GM12878 (cell line): ENCODE measurements at regions not wholly inside any gene's neighbourhood (a gene's known extent, or its start where the extent isn't known, plus 50 kb on each side); places are given as distances from the start of the nearest gene placed in this dataset.

Experiments used
- ATAC-seq: fragments of 200-7000 bp; cut with Tn5 transposase; 3 replicates; pipeline ENCODE4 v1.9.1; 2020; ENCODE audit warnings: mild to moderate bottlenecking, moderate library complexity
- BruUV-seq: library from RNA; stranded (reverse); fragments of 400-500 nt; replicated peaks from 2 replicates; lab custom pipeline; 2021; lab: Mats Ljungman, UMichigan
- CTCF ChIA-PET: fragments of 300-600 bp; sonication (Branson Sonifier 250); formaldehyde crosslinking; extraction: SDS; loops from one replicate; lab custom pipeline; 2021; ENCODE audit warnings: inconsistent platforms; lab: Yijun Ruan, JAX
- POLR2A ChIA-PET: fragments of 350-600 bp; formaldehyde crosslinking; extraction: SDS; loops from one replicate; lab custom pipeline; 2021; ENCODE audit warnings: inconsistent platforms; lab: Charles Lee
- RAD21 ChIA-PET: fragments of 300-600 bp; sonication (Branson Sonifier 250); formaldehyde crosslinking; loops from one replicate; lab custom pipeline; 2023; ENCODE audit warnings: antibody characterized with exemption; ENCODE audit not compliant: unreplicated experiment; lab: Charles Lee
- SMC1A ChIA-PET: fragments of 300-600 bp; sonication (Branson Sonifier 250); formaldehyde crosslinking; loops from one replicate; lab custom pipeline; 2023; ENCODE audit not compliant: unreplicated experiment, uncharacterized antibody; lab: Charles Lee
- DNase-seq: peaks from one replicate; pipeline ENCODE4 v3.0.0-alpha.2; 2011; ENCODE audit warnings: low read depth, low spot score
- FAIRE-seq: peaks from 3 replicates; lab custom pipeline; 2011; peaks lifted over from hg19 to GRCh38; lab: Jason Lieb, UNC
- H2AFZ ChIP-seq: 2 replicates; pipeline ENCODE4 v1.6.0; 2011; ENCODE audit warnings: low read depth, low read length, control low read depth; ENCODE audit not compliant: control insufficient read depth
- H3K27ac ChIP-seq: 2 replicates; pipeline ENCODE4 v1.5.1; 2011; ENCODE audit warnings: control low read depth; ENCODE audit not compliant: control insufficient read depth, insufficient read depth
- H3K27me3 ChIP-seq, 2 experiments: replicated peaks in 1 of 2; 2 replicates each; pipeline versions ENCODE4 v1.6.0 to v1.6.1; 2011; ENCODE audit warnings: low read length in 1 of 2; ENCODE audit not compliant: control insufficient read depth in 2 of 2, insufficient read depth in 2 of 2
- H3K36me3 ChIP-seq, 2 experiments: 2 replicates each; pipeline ENCODE4 v1.5.1; 2011; ENCODE audit warnings: low read length in 1 of 2; ENCODE audit not compliant: control insufficient read depth in 2 of 2, insufficient read depth in 2 of 2
- H3K4me1 ChIP-seq: 2 replicates; pipeline ENCODE4 v1.6.1; 2011; ENCODE audit warnings: mild to moderate bottlenecking, low read length, moderate library complexity, mixed read lengths; ENCODE audit not compliant: control insufficient read depth, insufficient read depth
- H3K4me2 ChIP-seq: 2 replicates; pipeline ENCODE4 v1.6.0; 2011; ENCODE audit warnings: control low read depth; ENCODE audit not compliant: control insufficient read depth, insufficient read depth
- H3K4me3 ChIP-seq: fragments of 200-600 bp; sonication (generic); 2 replicates; pipeline ENCODE4 v1.5.1; 2016
- H3K79me2 ChIP-seq: 2 replicates; pipeline ENCODE4 v1.6.0; 2011; ENCODE audit warnings: low read length; ENCODE audit not compliant: control insufficient read depth, insufficient read depth
- H3K9ac ChIP-seq: 2 replicates; pipeline ENCODE4 v1.8.0; 2011; ENCODE audit warnings: low read length, control low read depth, mixed read lengths; ENCODE audit not compliant: control insufficient read depth, insufficient read depth
- H3K9me3 ChIP-seq: replicated peaks from 3 replicates; pipeline ENCODE4 v1.5.1; 2011; ENCODE audit warnings: mild to moderate bottlenecking, low read length; ENCODE audit not compliant: control insufficient read depth, insufficient read depth
- H4K20me1 ChIP-seq: 2 replicates; pipeline ENCODE4 v1.6.0; 2011; ENCODE audit not compliant: control insufficient read depth, insufficient read depth
- EP300 ChIP-seq, 2 experiments: fragments of 150-350 bp in 1 of 2; IDR thresholded peaks; 2 replicates each; pipeline ENCODE4 v1.6.1; 2011 to 2012; ENCODE audit warnings: low read depth in 2 of 2, low read length in 2 of 2, borderline replicate concordance in 1 of 2, improper control_type of control experiment in 1 of 2, inconsistent platforms in 1 of 2; ENCODE audit not compliant: control insufficient read depth in 1 of 2
- IKZF2 ChIP-seq, 2 experiments: fragments of 450-650 bp; IDR thresholded peaks; 2 replicates each; pipeline ENCODE4 v1.6.1; 2017; ENCODE audit warnings: mild to moderate bottlenecking in 2 of 2, moderate library complexity in 2 of 2
- MXI1 ChIP-seq: fragments of 150-350 bp; IDR thresholded peaks from 2 replicates; pipeline ENCODE4 v1.6.1; 2011; ENCODE audit warnings: low read depth, mild to moderate bottlenecking, inconsistent platforms, low read length, improper control_type of control experiment
- PAX5 ChIP-seq: IDR thresholded peaks from 2 replicates; pipeline ENCODE4 v1.6.1; 2011; ENCODE audit warnings: low read depth, low read length, borderline replicate concordance
- POLR2AphosphoS2 ChIP-seq: IDR thresholded peaks from 2 replicates; pipeline ENCODE4 v1.6.1; 2011; ENCODE audit warnings: low read depth, mild to moderate bottlenecking, low read length, improper control_type of control experiment, moderate library complexity
- RAD21 ChIP-seq: IDR thresholded peaks from 2 replicates; pipeline ENCODE4 v1.6.1; 2011; ENCODE audit warnings: mild to moderate bottlenecking, low read depth, low read length, moderate library complexity; ENCODE audit not compliant: insufficient read depth
- SIN3A ChIP-seq: IDR thresholded peaks from 2 replicates; pipeline ENCODE4 v1.6.1; 2012; ENCODE audit warnings: low read depth, low read length, improper control_type of control experiment
- SMARCA5 ChIP-seq: fragments of 450-650 bp; IDR thresholded peaks from 2 replicates; pipeline ENCODE4 v1.6.1; 2017; ENCODE audit warnings: mild to moderate bottlenecking
- SREBF1 ChIP-seq: IDR thresholded peaks from 2 replicates; pipeline ENCODE4 v1.6.1; 2012; ENCODE audit warnings: mild to moderate bottlenecking, low read length
- STAT3 ChIP-seq: IDR thresholded peaks from 2 replicates; pipeline ENCODE4 v1.6.1; 2011; ENCODE audit warnings: low read depth, low read length, improper control_type of control experiment
- SUPT20H ChIP-seq: IDR thresholded peaks from 2 replicates; pipeline ENCODE4 v1.6.1; 2011; ENCODE audit warnings: low read depth, mild to moderate bottlenecking, low read length, moderate library complexity, borderline replicate concordance; ENCODE audit not compliant: control insufficient read depth
- ZNF622 ChIP-seq: fragments of 450-650 bp; IDR thresholded peaks from 2 replicates; pipeline ENCODE4 v1.6.1; 2017; ENCODE audit warnings: mild to moderate bottlenecking, inconsistent platforms
- WGBS: methylation state at CpG from one replicate; pipeline ENCODE4 v1.1.6; 2016; ENCODE audit warnings: low lambda C conversion rate; ENCODE audit not compliant: insufficient replicate concordance, insufficient coverage; ENCODE audit errors: missing lambda C conversion rate; 5-methylcytosine and 5-hydroxymethylcytosine counted together
- in situ Hi-C: fragments of 300-500 bp; cut with MboI; formaldehyde crosslinking; loops from 9 replicates; pipeline ENCODE4 v1.14.3; 2018; ENCODE audit warnings: mixed read lengths
- intact Hi-C: fragments of 100-400 bp; cut with micrococcal nuclease; formaldehyde crosslinking; loops from one replicate; pipeline ENCODE4 v1.14.2; 2022; ENCODE audit not compliant: unreplicated experiment
- TF ChIP-seq, protein P1 (sequence below): fragments of 150-350 bp; IDR thresholded peaks from 2 replicates; pipeline ENCODE4 v1.6.1; 2016; ENCODE audit warnings: low read depth, low read length
- TF ChIP-seq, protein P2 (sequence below): fragments of 450-650 bp; IDR thresholded peaks from 2 replicates; pipeline ENCODE4 v1.6.1; 2017; ENCODE audit warnings: mild to moderate bottlenecking, low read depth, inconsistent platforms; ENCODE audit not compliant: poor library complexity, severe bottlenecking

DNA sequence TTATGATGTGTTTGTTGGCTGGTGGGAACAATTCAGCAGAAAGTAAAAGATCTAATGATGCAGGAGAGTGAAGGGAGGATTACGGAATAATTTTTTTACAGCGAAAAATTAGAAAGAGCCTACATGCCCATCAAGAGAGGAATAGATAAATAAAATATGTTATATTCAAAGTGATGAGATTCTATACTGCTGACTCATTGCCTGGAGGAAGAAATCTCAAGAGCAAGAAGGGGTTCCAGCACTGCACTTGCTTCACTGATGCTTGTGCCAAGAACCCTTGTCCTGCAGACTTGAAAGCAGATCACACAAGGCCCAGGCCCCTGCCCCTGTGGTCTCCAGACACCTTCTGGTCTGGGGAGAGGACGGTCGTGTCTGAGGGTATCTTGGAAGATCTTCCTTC lies 295.1 kb upstream of the POU3F1 start:
- SMC1A ChIA-PET = no interaction called here
- peaks cover 0 to 1% of the 10 kb centered on the region in 2 experiments; a peak in 2 of 4 replicates for H3K27me3 ChIP-seq
- POLR2A ChIA-PET = no interaction called here
- no peak overlapping the region for H3K27ac ChIP-seq
- in situ Hi-C loops = no loop called here
- CTCF ChIA-PET = interaction anchor here (0.6 kb wide), 1 partner anchor 742 kb away, joined by 5 read pairs; no protein-coding TSS in a partner anchor
- RAD21 ChIA-PET = no interaction called here
- no peaks in the 10 kb centered on the region for H3K4me1 ChIP-seq
- FAIRE-seq (no peak), ATAC-seq (no peak), DNase-seq (no peak)
- intact Hi-C loops = no loop called here
- H3K9me3 ChIP-seq = no peaks in the 10 kb centered on the region; the same call in 2 of the 3 replicates
- no peak overlapping the region for H3K4me2 ChIP-seq
- H3K79me2 ChIP-seq = no peaks in the 10 kb centered on the region
- H3K4me3 ChIP-seq = no peak overlapping the region
- no TSS peak for BruUV-seq
- no peak overlapping the region for H3K9ac ChIP-seq
- WGBS = 30% methylated on average over 4 of the region's 4 CpGs
- TF ChIP-seq RAD21 (no peak), SUPT20H (no peak)
- H4K20me1 ChIP-seq = no peaks in the 10 kb centered on the region
- H2AFZ ChIP-seq = no peak overlapping the region
- H3K36me3 ChIP-seq = no peaks in the 10 kb centered on the region

DNA sequence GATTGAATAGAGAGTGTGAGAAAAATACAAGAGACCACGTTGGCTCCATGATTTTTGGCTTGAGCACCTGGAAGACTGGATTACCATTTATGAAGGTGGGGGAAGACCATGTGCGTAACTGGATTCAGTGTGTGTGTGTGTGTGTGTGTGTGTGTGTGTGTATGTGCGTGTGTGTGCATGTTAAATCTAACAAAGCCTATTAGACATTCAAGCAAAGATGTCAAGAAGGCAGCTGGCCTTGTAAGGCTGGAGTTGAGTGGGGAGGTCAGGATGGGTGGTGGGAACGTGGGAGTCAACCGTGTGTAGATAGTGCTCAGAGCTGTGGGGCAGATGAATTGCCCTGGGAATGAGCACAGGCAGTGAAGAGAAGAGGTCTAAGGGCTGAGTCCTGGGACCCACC lies 293.8 kb upstream of the POU3F1 start:
- in situ Hi-C loops = no loop called here
- no peak overlapping the region for H3K9ac ChIP-seq
- 37% methylated on average over 5 of the region's 5 CpGs for WGBS
- peaks cover 0 to 1% of the 10 kb centered on the region in 2 experiments; a peak in 2 of 4 replicates for H3K27me3 ChIP-seq
- H3K79me2 ChIP-seq = no peaks in the 10 kb centered on the region
- no peaks in the 10 kb centered on the region for H4K20me1 ChIP-seq
- H3K36me3 ChIP-seq = no peaks in the 10 kb centered on the region
- FAIRE-seq (no peak), DNase-seq (no peak), ATAC-seq (no peak)
- H3K4me1 ChIP-seq = no peaks in the 10 kb centered on the region
- BruUV-seq = no TSS peak
- no peak overlapping the region for H3K27ac ChIP-seq
- ChIA-PET CTCF (no interaction called here), POLR2A (no interaction called here), SMC1A (no interaction called here), RAD21 (no interaction called here)
- no peaks in the 10 kb centered on the region for H3K9me3 ChIP-seq
- no peak overlapping the region for H3K4me3 ChIP-seq
- H3K4me2 ChIP-seq = no peak overlapping the region
- no peak overlapping the region for H2AFZ ChIP-seq
- intact Hi-C loops = no loop called here
- TF ChIP-seq, protein P1, sequence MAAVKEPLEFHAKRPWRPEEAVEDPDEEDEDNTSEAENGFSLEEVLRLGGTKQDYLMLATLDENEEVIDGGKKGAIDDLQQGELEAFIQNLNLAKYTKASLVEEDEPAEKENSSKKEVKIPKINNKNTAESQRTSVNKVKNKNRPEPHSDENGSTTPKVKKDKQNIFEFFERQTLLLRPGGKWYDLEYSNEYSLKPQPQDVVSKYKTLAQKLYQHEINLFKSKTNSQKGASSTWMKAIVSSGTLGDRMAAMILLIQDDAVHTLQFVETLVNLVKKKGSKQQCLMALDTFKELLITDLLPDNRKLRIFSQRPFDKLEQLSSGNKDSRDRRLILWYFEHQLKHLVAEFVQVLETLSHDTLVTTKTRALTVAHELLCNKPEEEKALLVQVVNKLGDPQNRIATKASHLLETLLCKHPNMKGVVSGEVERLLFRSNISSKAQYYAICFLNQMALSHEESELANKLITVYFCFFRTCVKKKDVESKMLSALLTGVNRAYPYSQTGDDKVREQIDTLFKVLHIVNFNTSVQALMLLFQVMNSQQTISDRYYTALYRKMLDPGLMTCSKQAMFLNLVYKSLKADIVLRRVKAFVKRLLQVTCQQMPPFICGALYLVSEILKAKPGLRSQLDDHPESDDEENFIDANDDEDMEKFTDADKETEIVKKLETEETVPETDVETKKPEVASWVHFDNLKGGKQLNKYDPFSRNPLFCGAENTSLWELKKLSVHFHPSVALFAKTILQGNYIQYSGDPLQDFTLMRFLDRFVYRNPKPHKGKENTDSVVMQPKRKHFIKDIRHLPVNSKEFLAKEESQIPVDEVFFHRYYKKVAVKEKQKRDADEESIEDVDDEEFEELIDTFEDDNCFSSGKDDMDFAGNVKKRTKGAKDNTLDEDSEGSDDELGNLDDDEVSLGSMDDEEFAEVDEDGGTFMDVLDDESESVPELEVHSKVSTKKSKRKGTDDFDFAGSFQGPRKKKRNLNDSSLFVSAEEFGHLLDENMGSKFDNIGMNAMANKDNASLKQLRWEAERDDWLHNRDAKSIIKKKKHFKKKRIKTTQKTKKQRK = no peak
- TF ChIP-seq MXI1 (no peak), STAT3 (no peak), SIN3A (no peak), POLR2AphosphoS2 (no peak), SREBF1 (no peak), PAX5 (no peak), ZNF622 (no peak), IKZF2 (IDR thresholded peaks at IDR 0.05) (no peak), SMARCA5 (no peak), EP300 (IDR thresholded peaks at IDR 0.05; ENCODE audit: borderline replicate concordance in 1 of 2, control insufficient read depth in 1 of 2, low read depth in 2 of 2, low read length in 2 of 2) (no peak)
- TF ChIP-seq, protein P2, sequence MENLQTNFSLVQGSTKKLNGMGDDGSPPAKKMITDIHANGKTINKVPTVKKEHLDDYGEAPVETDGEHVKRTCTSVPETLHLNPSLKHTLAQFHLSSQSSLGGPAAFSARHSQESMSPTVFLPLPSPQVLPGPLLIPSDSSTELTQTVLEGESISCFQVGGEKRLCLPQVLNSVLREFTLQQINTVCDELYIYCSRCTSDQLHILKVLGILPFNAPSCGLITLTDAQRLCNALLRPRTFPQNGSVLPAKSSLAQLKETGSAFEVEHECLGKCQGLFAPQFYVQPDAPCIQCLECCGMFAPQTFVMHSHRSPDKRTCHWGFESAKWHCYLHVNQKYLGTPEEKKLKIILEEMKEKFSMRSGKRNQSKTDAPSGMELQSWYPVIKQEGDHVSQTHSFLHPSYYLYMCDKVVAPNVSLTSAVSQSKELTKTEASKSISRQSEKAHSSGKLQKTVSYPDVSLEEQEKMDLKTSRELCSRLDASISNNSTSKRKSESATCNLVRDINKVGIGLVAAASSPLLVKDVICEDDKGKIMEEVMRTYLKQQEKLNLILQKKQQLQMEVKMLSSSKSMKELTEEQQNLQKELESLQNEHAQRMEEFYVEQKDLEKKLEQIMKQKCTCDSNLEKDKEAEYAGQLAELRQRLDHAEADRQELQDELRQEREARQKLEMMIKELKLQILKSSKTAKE = no peak
